GM13976 (cell line): ENCODE measurements at regions not wholly inside any gene's neighbourhood (a gene's known extent, or its start where the extent isn't known, plus 50 kb on each side); places are given as distances from the start of the nearest gene placed in this dataset.

ENCODE experiments used
- DNase-seq: peaks from one replicate; pipeline ENCODE4 v3.0.0; 2012; ENCODE audit warnings: low spot score
- in situ Hi-C: fragments of 300-500 bp; cut with MboI; formaldehyde crosslinking; loops from one replicate; pipeline ENCODE4 v1.12.0; 2022; ENCODE audit warnings: low sequenced_read_pairs, mixed read lengths, inconsistent platforms; ENCODE audit not compliant: unreplicated experiment
- TF ChIP-seq, protein P1 (sequence below): IDR thresholded peaks from 2 replicates; pipeline ENCODE4 v1.5.1; 2012; ENCODE audit warnings: borderline replicate concordance, mild to moderate bottlenecking; ENCODE audit not compliant: insufficient read depth; ENCODE audit errors: extremely low read depth, missing control alignments, control extremely low read depth

- no peak for DNase-seq
- in situ Hi-C loops, result no loop called here
- TF ChIP-seq, protein P1, sequence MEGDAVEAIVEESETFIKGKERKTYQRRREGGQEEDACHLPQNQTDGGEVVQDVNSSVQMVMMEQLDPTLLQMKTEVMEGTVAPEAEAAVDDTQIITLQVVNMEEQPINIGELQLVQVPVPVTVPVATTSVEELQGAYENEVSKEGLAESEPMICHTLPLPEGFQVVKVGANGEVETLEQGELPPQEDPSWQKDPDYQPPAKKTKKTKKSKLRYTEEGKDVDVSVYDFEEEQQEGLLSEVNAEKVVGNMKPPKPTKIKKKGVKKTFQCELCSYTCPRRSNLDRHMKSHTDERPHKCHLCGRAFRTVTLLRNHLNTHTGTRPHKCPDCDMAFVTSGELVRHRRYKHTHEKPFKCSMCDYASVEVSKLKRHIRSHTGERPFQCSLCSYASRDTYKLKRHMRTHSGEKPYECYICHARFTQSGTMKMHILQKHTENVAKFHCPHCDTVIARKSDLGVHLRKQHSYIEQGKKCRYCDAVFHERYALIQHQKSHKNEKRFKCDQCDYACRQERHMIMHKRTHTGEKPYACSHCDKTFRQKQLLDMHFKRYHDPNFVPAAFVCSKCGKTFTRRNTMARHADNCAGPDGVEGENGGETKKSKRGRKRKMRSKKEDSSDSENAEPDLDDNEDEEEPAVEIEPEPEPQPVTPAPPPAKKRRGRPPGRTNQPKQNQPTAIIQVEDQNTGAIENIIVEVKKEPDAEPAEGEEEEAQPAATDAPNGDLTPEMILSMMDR, result no peak
Observed at GRCh38 chr16:79821911-79822310, 221.4 kb upstream of the MAF start.

- TF ChIP-seq, protein P1, result no peak
- DNase-seq, result no peak
Observed at GRCh38 chr16:79816081-79816497, 215.6 kb upstream of the MAF start.

DNA sequence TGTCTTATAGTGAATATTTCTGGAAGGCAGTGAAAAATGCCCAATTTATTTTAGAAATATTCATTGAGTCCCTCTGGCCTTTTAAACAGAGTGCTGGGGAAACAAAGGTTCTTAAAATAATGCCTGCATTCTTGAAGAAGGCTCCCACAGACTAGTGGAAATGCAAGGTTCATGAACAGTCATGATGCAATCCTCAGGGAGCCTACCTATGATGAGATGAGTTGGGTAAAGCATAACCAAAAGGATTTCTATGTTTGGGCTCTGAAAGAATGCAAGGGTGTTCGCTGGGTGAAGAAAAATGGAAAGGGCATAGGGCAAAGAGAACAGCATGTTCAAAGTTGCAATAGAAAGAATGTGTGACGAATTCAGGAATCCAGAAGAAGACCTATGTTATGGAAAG lies 214.5 kb upstream of the MAF start:
- in situ Hi-C loops, result no loop called here

More at GRCh38 chr16:79816081-79816497, 215.6 kb upstream of the MAF start:
- in situ Hi-C loops, result no loop called here

DNA sequence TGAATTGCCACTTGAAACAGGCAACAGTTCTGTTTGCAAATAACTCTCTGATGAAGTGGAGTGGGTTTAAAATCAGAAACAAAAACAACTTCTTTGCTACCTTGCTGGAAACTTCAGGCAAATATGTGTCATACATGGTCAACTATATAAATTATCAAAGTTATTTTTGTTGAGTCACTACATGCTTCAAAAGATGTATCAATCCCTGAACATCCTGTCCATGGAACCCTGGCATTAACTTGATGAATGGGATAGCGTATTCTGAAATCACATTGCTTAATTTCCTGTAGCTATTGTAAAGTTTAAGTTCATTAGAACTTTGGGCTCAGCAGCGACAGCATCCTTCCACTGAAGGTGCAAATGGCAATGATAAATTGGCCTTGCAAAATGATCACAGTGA lies 213.6 kb upstream of the MAF start:
- TF ChIP-seq, protein P1, result no peak
- in situ Hi-C loops, result no loop called here
- DNase-seq, result no peak

More for the DNA sequence above, 214.5 kb upstream of the MAF start:
- no peak for DNase-seq
- TF ChIP-seq, protein P1, result no peak

GRCh38 chr16:79811541-79811940 lies 211.0 kb upstream of the MAF start:
- no peak for DNase-seq
- in situ Hi-C loops, result no loop called here
- TF ChIP-seq, protein P1, result no peak

GRCh38 chr16:79810449-79811189 lies 210.1 kb upstream of the MAF start:
- TF ChIP-seq, protein P1, result no peak
- no peak for DNase-seq
- in situ Hi-C loops, result no loop called here

DNA sequence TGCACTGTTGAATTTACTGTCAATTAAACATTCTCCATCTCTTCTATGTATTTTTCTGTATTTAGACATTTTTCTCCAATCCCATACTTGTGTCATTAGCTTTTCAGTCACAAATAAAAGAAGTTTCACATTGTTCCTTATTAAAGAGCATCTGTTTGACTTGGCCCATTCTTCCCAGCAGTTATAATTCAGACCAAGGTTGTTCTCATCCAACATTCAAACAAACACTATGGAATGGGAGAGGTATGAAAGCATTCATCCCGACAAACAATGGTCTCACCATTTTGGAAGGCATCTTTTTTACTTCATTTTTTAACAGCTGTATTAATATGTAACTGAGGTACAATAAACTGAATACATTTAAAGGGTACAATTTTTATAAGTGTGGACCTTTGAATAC lies 208.8 kb upstream of the MAF start:
- in situ Hi-C loops, result no loop called here
- no peak for DNase-seq
- TF ChIP-seq, protein P1, result no peak
